ENCODE measurements at regions not wholly inside any gene's neighbourhood (a gene's known extent, or its start where the extent isn't known, plus 50 kb on each side); places are given as distances from the start of the nearest gene placed in this dataset.

- DNase-seq (ENCODE audit: extremely low read depth in 1 of 2, low read depth in 1 of 2), result no peak
These were observed 1049.1 kb upstream of the GOT2 start for GRCh38 chr16:59783191-59783590.

- DNase-seq (ENCODE audit: extremely low read depth in 1 of 2, low read depth in 1 of 2), result no peak
These were observed 1039.2 kb upstream of the GOT2 start for GRCh38 chr16:59773330-59773729.

- no peak for DNase-seq (ENCODE audit: extremely low read depth in 1 of 2, low read depth in 1 of 2)
These were observed 1025.2 kb upstream of the GOT2 start for GRCh38 chr16:59759296-59759695.

GRCh38 chr16:59758848-59759247 lies 1024.7 kb upstream of the GOT2 start:
- DNase-seq (ENCODE audit: extremely low read depth in 1 of 2, low read depth in 1 of 2), result no peak

- DNase-seq (ENCODE audit: extremely low read depth in 1 of 2, low read depth in 1 of 2), result no peak
These were observed 1020.7 kb upstream of the GOT2 start for GRCh38 chr16:59754854-59755253.

GRCh38 chr16:59749662-59750336 lies 1015.7 kb upstream of the GOT2 start:
- DNase-seq (ENCODE audit: extremely low read depth in 1 of 2, low read depth in 1 of 2), result no peak

GRCh38 chr16:59748531-59748930 lies 1014.4 kb upstream of the GOT2 start:
- no peak for DNase-seq (ENCODE audit: extremely low read depth in 1 of 2, low read depth in 1 of 2)

- DNase-seq (ENCODE audit: extremely low read depth in 1 of 2, low read depth in 1 of 2), result no peak
These were observed 1009.4 kb upstream of the GOT2 start for GRCh38 chr16:59743504-59743903.

GRCh38 chr16:59740858-59741257 lies 1006.7 kb upstream of the GOT2 start:
- no peak for DNase-seq (ENCODE audit: extremely low read depth in 1 of 2, low read depth in 1 of 2)

GRCh38 chr16:59737274-59737673 lies 1003.2 kb upstream of the GOT2 start:
- DNase-seq (ENCODE audit: extremely low read depth in 1 of 2, low read depth in 1 of 2), result no peak

- DNase-seq (ENCODE audit: extremely low read depth in 1 of 2, low read depth in 1 of 2), result no peak
These were observed 999.2 kb upstream of the GOT2 start for GRCh38 chr16:59733321-59733720.

- no peak for DNase-seq (ENCODE audit: extremely low read depth in 1 of 2, low read depth in 1 of 2)
These were observed 995.5 kb upstream of the GOT2 start for GRCh38 chr16:59729613-59730012.

GRCh38 chr16:59719121-59719520 lies 985.0 kb upstream of the GOT2 start:
- no peak for DNase-seq (ENCODE audit: extremely low read depth in 1 of 2, low read depth in 1 of 2)

GRCh38 chr16:59707436-59708226 lies 973.5 kb upstream of the GOT2 start:
- DNase-seq (ENCODE audit: extremely low read depth in 1 of 2, low read depth in 1 of 2), result no peak

- DNase-seq (ENCODE audit: extremely low read depth in 1 of 2, low read depth in 1 of 2), result no peak
These were observed 968.1 kb upstream of the GOT2 start for GRCh38 chr16:59701963-59702930.

GRCh38 chr16:59699786-59700185 lies 965.7 kb upstream of the GOT2 start:
- DNase-seq (ENCODE audit: extremely low read depth in 1 of 2, low read depth in 1 of 2), result no peak

- DNase-seq (ENCODE audit: extremely low read depth in 1 of 2, low read depth in 1 of 2), result no peak
These were observed 964.4 kb upstream of the GOT2 start for GRCh38 chr16:59698346-59699020.

- DNase-seq (ENCODE audit: extremely low read depth in 1 of 2, low read depth in 1 of 2), result no peak
These were observed 963.6 kb upstream of the GOT2 start for GRCh38 chr16:59697761-59698160.

- DNase-seq (ENCODE audit: extremely low read depth in 1 of 2, low read depth in 1 of 2), result no peak
These were observed 963.1 kb upstream of the GOT2 start for GRCh38 chr16:59697236-59697635.

GRCh38 chr16:59696495-59696894 lies 962.4 kb upstream of the GOT2 start:
- no peak for DNase-seq (ENCODE audit: extremely low read depth in 1 of 2, low read depth in 1 of 2)

GRCh38 chr16:59690216-59690615 lies 956.1 kb upstream of the GOT2 start:
- DNase-seq (ENCODE audit: extremely low read depth in 1 of 2, low read depth in 1 of 2), result no peak
